ENCODE measurements at regions not wholly inside any gene's neighbourhood (a gene's known extent, or its start where the extent isn't known, plus 50 kb on each side); places are given as distances from the start of the nearest gene placed in this dataset.

DNA sequence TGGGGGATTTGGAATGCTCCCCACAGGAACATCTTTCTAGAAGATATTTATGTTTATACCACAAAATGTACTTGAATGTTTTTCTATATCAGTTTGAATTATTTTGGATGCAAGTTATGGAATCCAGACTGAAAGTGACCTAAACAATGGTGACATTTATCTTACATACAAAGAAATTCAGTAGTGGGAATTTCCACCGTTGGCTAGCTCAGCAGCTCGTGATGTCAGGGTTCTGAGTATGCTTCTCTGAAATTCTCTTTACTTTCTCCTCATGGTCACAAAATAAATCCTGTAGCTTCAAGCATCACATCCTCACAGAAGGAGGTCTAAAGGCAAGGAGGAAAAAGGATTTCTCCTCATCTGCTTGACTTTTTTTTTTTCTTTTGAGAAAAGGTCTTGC, 105.3 kb downstream of the AKAIN1 start:
- intact Hi-C loops (cut with micrococcal nuclease), result no loop called here
- ATAC-seq, result no peak
- DNase-seq, result no peak

GRCh38 chr18:5075297-5075696, 121.8 kb downstream of the AKAIN1 start:
- intact Hi-C loops (cut with micrococcal nuclease), result no loop called here
- ATAC-seq (no peak), DNase-seq (no peak)

DNA sequence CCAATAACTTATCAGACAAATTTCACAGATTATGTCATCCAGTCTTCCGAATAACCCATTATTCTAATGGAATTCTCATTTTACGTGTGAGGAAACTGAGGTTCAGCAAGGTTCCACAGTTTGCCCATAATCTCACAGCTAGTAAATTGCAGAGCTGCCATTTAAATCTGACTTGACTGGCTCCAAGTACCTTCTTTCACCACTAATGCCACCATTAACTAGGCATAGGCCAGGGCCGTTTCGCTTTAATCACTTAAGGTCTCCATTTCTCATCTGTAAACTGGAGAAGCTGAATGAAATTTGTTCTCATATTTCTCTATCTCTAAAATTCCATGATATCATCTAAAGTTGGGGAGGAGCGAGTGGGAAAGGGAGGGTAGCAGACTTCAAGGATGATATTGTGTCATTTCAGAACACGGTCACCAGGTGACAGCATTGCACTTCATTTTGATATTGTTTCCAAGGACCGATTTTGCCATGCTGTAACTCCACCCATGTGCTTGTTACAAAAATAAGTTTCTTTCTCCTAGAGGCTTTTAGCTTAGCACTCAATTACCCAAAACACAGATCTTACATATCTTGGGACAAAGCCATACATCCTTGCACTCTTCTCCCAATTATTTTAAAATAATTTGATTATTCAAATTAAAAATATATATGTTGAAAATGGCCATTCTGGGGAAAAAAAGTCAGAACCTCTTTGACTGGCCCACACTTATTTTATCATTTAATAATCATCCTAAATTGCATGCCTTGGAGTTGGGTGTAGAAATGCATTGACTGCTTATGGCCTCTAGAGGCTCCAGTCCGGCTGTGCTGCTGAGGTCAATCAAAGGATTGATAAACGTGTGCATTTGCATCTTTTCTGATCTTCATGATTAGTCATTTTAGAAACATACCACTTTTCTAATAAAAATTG, 123.8 kb downstream of the AKAIN1 start:
- intact Hi-C loops (cut with micrococcal nuclease), result no loop called here
- ATAC-seq, result peak; percentile 62

DNA sequence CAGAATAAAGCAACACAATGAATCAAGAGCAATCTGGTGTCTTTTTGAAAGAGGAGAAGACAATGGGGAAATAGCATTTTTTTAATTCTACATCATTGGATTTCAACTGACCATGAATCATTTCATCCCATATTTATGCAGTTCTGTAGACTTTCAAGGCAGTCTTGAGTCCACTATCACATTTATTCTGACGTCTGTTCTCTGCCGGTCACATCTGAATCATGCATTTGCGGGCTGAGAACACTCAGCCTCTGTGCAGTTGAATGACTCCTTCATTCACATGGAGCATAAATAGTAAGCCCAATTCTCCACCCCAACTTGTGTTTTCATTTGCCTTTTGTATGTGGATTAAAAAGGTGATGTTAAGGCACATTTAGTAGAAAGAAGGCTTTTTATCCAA, 128.2 kb downstream of the AKAIN1 start:
- intact Hi-C loops (cut with micrococcal nuclease), result no loop called here
- no peak for ATAC-seq
- no peak for DNase-seq

More for the DNA sequence above, 123.8 kb downstream of the AKAIN1 start:
- no peak for DNase-seq

DNA sequence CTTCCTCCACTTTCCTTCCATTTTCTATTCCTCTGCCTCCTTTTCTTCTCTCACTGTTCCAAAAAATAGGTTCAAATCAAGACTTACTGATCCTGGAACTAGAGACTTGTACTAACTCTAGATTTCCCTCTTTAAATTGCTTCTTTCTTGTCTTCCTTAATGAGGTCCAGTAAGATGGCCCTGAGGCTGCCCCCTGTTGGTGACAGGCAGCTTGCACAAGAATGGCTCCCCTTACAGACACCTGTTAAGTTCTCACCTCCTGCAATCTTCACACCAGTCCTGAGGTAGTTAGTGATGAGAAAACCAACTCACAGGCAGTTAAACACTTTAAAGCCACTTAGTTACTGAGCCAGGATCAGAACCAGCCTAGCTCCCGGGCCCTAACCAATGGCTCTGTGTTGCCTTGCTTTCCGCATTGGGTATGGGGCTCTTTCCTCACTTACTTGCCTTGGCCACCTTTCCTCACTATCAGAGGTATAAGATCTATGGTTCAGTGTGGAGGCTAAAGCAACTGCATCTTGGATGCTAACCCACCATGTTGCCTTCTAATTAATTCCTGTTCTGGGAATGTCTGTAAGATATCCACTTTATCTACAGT, 130.6 kb downstream of the AKAIN1 start:
- DNase-seq, result no peak

GRCh38 chr18:5065615-5066014, 131.4 kb downstream of the AKAIN1 start:
- no peak for ATAC-seq
- intact Hi-C loops (cut with micrococcal nuclease), result no loop called here
- no peak for DNase-seq

More for the DNA sequence above, 130.6 kb downstream of the AKAIN1 start:
- ATAC-seq, result no peak
- intact Hi-C loops (cut with micrococcal nuclease), result no loop called here

GRCh38 chr18:5064841-5065370, 132.2 kb downstream of the AKAIN1 start:
- DNase-seq, result no peak
- ATAC-seq, result no peak
- intact Hi-C loops (cut with micrococcal nuclease), result no loop called here

DNA sequence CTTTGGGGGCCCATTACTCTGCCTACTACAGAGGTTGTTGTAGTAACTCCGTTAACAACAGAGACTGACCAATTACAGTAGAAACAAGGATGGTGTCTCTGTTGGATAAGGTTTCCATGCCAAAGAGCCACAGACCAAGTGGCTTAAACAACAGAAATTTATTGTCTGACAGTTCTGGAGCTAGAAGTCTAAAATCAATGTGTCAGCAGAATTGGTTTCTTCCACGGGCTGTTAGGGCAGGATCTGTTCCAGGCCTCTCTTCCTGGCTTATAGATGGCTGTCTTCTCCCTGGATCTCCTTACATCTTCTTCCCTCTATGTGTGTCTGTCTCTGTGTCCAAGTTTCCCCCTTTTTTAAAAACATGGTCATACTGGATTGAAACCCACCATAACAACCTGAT, 135.3 kb downstream of the AKAIN1 start:
- no peak for ATAC-seq
- DNase-seq, result no peak
- intact Hi-C loops (cut with micrococcal nuclease), result no loop called here

GRCh38 chr18:5060543-5060942, 136.5 kb downstream of the AKAIN1 start:
- intact Hi-C loops (cut with micrococcal nuclease), result no loop called here

DNA sequence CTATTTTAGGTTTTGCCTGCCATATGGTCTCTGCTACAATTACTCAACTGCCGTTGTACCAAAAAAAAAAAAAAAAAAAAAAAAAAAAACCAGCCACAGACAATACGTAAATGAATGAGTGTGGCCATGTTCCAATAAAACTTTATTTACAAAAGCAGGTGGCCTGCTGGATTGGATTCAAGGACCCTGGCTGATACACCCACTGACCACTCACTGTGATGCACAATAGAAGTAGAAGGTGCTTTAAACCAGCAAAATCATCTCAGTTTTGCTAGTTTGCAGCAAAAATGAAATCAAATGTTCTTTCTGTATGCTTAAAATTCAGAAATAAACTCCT, 137.4 kb downstream of the AKAIN1 start:
- DNase-seq (no peak), ATAC-seq (no peak)
- intact Hi-C loops (cut with micrococcal nuclease), result no loop called here

More at GRCh38 chr18:5060543-5060942, 136.5 kb downstream of the AKAIN1 start:
- no peak for ATAC-seq
- DNase-seq, result no peak

GRCh38 chr18:5058768-5059695, 138.0 kb downstream of the AKAIN1 start:
- DNase-seq (peak; percentile 26), ATAC-seq (peak; percentile 83)
- intact Hi-C loops (cut with micrococcal nuclease), result no loop called here

GRCh38 chr18:5057386-5058348, 139.4 kb downstream of the AKAIN1 start:
- intact Hi-C loops (cut with micrococcal nuclease), result no loop called here
- ATAC-seq (peak; percentile 75), DNase-seq (peak; percentile 43)

GRCh38 chr18:5052491-5052890, 144.6 kb downstream of the AKAIN1 start:
- ATAC-seq (no peak), DNase-seq (no peak)
- intact Hi-C loops (cut with micrococcal nuclease), result no loop called here

DNA sequence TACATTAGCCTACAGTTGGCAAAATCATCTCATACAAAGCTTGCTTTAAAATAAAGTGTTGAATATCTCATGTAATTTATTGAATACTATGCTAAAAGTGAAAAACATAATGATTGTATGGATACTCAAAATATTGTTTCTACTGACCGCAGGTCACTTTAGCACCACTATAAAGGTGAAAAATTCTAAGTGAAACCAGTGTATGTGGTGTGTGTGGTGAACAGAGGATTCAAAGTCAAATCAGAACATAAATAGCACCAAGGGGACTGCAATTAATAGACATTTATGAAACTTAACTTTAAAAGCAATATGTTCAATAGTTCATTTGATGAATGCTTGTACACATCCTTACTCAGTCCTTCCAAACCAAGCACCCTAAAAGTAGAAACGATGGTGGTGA, 145.8 kb downstream of the AKAIN1 start:
- DNase-seq (no peak), ATAC-seq (no peak)
- intact Hi-C loops (cut with micrococcal nuclease), result no loop called here

GRCh38 chr18:5049124-5049523, 147.9 kb downstream of the AKAIN1 start:
- intact Hi-C loops (cut with micrococcal nuclease), result no loop called here

DNA sequence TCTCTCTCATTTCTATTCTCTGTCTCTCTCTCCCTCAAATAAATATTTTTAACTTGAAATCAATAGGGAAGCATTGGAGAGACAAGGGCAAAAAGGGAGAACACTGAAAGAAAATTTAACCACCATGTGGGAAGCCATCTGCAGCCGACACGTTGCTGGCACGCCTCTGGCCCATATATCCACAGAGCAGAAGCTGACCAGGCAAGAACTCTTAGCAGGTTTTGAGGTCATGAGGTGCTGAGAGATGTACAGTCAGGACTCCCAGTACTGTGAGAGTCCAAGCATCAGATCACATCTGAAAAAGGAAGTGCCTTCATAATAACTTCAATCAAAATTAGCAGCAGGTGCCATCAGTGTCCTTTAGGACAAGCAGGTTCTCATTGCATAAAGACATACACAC, 156.6 kb downstream of the AKAIN1 start:
- intact Hi-C loops (cut with micrococcal nuclease), result no loop called here
- ATAC-seq, result no peak
- DNase-seq, result no peak

More at GRCh38 chr18:5049124-5049523, 147.9 kb downstream of the AKAIN1 start:
- no peak for ATAC-seq
- DNase-seq, result no peak

DNA sequence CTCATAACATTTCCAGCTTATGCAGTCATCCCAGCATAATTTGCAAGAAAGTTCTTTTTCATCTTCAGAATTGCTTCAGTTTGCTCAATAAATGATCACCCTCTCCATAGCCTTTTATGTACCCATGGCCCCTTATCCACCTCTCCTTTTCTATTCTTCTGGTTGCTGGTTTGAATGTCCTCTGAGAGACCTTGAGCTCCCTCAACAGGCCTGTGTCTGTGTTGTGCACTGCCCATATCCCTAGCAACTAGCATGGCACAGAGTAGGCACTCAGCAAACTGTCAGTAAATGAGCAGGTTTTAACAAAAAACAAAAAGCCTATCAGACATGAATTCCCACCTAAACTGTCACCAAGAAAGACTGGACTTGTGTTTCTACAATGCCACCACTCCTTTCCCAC, 160.5 kb downstream of the AKAIN1 start:
- ATAC-seq (no peak), DNase-seq (no peak)
- intact Hi-C loops (cut with micrococcal nuclease), result no loop called here

DNA sequence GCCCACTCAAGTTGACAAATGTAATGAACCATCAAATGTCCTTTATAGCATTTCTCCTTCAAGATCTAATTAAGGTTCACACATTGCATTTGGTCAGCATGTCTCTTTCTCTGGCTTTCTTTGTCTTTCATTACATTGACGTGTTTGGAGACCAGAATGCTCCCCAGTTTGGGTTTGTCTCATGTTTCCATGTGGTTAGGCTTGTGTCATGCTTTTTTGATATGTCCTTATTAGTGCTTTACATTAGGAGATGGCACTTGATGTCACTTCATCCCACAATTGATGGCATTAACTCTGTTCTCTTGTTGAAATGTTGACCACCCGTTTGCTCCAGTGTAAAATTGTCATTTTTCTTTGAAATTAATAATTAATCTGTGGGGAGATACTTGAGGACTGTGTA, 165.8 kb downstream of the AKAIN1 start:
- ATAC-seq, result no peak
- intact Hi-C loops (cut with micrococcal nuclease), result no loop called here
- DNase-seq, result no peak
